Left cardiac atrium (tissue), 4 donors: ENCODE measurements at regions not wholly inside any gene's neighbourhood (a gene's known extent, or its start where the extent isn't known, plus 50 kb on each side); places are given as distances from the start of the nearest gene placed in this dataset.

Experiments used
- ATAC-seq, 2 donors: fragments of 200-7000 bp; cut with Tn5 transposase; one replicate each; pipeline ENCODE4 v1.9.1; 2020; ENCODE audit warnings: mild to moderate bottlenecking in 2 of 2, moderate library complexity in 2 of 2
- DNase-seq: peaks from one replicate; pipeline ENCODE4 v3.0.0-alpha.2; 2020
- intact Hi-C, 2 donors: fragments of 100-400 bp; cut with DNase I; formaldehyde crosslinking; loops; one replicate each; pipeline versions ENCODE4 v1.14.1 to v1.15.1; 2022 to 2023
- donor health status: DM: no; HTN: yes; CAD: no.
- donor health status: DM: no; HTN: yes; CAD: no; lungs with severe emphysema.
- donor health status: DM: yes; HTN: yes; CAD: no.
- donor health status: Dilated cardiomyopathy.

- DNase-seq: no peak
- intact Hi-C loops: loop anchor here (5.0 to 10.0 kb wide), 2 partner anchors 256 to 278 kb away; no protein-coding TSS in a partner anchor
- no peak for ATAC-seq
Observed at GRCh38 chr18:70453058-70453775, 164.4 kb downstream of the SOCS6 start.

DNA sequence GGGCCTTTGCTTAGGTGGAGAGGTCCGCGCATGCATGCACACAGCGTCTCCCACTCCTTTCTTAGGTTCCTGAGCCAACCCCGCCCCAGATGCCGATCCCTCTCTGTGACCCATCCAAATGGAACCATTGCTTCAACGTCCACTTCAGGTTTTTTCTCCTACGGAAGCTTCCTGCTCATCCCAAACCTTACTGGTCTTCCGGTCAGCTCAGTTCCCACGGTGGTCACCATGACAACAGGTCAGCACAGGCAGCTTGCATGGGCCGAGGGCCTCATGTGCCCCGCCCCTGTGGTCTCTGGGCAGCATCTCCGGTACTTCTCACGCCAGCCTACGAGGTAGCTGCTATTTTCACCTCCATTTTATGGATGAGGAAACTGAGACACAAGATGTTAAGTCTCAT lies 163.7 kb downstream of the SOCS6 start:
- intact Hi-C loops: loop anchor here (5.0 to 10.0 kb wide), 2 partner anchors 255 to 278 kb away; no protein-coding TSS in a partner anchor
- ATAC-seq (no peak), DNase-seq (no peak)

DNA sequence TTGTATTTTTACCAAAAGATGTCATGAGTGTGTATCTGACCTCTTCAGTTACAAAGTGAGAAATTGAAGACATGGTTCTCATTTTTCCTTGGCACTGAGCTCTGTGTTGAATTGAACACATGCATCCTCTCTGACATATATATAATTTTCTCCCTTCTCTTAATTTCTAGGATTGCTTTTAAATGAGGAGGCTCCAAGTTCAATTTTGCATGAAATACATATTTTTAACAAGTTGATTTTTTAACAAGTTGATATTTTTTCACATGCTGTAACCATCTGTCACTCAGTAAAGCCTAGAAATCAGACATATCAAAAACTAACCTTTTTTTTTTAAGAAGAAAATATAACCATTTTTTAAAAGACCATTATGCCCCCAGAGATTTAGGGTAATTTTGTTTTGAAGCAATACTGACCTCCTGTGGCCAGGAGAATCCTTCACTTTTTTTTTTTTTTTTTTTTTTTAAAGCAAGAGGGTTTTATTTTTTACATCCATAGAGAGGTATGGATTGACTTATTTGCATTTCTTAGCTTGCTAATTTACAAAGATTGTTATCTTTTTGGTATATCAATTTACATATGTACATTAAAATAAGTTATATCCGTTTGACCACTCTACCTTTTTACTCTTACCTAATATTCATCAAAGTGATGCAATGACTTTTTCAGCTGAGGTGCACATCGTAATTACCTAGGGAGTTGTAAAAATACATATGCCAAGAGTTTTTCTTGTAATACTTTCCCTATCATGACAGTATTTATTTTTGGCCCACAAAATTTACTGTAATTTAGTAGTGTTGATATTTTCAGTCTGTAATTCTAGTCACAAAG lies 161.8 kb downstream of the SOCS6 start:
- DNase-seq (no peak), ATAC-seq (no peak)
- intact Hi-C loops: loop anchor here (5.0 to 10.0 kb wide), 2 partner anchors 253 to 276 kb away; no protein-coding TSS in a partner anchor

DNA sequence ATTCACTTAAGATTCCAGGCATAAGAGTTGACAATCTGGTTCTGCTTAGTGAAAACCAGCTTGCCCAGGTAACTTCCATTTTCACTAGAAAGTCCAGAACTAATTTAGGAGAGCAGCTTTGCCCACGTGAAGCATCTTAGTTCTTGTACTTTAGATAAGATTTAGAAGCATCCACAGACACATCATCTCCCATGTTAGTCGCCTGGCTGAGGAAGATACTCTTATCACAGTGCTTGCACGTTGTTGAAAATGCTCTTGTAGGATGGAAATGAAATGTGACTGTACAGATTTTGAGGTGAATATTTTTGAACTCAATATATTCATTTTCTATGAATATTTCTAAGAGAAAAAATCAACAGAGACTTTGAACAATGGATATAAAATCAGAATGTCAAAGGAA lies 159.7 kb downstream of the SOCS6 start:
- intact Hi-C loops: no loop called here
- ATAC-seq: no peak
- DNase-seq: no peak

- DNase-seq (no peak), ATAC-seq (no peak)
- intact Hi-C loops: no loop called here
Observed at GRCh38 chr18:70446063-70446462, 157.2 kb downstream of the SOCS6 start.

- DNase-seq (no peak), ATAC-seq (no peak)
- intact Hi-C loops: no loop called here
Observed at GRCh38 chr18:70442933-70443332, 154.1 kb downstream of the SOCS6 start.

DNA sequence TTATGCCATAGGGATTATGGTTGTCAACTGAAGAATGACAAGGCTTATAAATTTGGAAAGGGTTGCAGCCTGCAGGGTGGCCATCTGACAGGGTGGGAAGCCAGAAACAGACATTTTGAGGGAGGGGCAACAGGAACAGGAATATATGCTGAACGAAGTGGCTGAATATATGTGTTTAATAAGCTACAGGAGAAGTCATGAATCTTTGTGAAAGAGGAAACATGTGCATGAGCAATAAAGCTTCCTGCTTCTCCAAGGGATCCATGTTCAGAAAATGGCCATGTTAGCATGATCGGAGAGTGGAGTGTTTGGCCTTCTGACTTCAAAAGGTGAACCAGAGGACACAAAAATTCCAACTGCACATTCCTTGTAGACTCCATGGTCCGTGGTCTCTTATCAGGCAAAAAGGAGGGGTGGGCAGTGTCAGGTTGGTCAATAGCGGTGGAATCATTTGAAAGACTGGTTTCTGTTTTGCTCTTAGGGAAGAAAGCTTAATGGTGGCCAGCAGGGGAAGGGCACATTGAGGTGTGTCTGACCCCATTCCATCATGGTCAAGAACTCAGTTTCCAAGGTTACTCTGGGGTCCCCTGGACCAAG lies 144.1 kb downstream of the SOCS6 start:
- intact Hi-C loops: loop anchor here (1.0 to 5.0 kb wide), 2 partner anchors 236 to 237 kb away; no protein-coding TSS in a partner anchor
- no peak for ATAC-seq
- no peak for DNase-seq

GRCh38 chr18:70431203-70431624 lies 142.4 kb downstream of the SOCS6 start:
- intact Hi-C loops: loop anchor here in 1 of 2 donors (5.0 kb wide), 1 partner anchor 234 kb away; no protein-coding TSS in a partner anchor
- no peak for DNase-seq
- no peak for ATAC-seq

DNA sequence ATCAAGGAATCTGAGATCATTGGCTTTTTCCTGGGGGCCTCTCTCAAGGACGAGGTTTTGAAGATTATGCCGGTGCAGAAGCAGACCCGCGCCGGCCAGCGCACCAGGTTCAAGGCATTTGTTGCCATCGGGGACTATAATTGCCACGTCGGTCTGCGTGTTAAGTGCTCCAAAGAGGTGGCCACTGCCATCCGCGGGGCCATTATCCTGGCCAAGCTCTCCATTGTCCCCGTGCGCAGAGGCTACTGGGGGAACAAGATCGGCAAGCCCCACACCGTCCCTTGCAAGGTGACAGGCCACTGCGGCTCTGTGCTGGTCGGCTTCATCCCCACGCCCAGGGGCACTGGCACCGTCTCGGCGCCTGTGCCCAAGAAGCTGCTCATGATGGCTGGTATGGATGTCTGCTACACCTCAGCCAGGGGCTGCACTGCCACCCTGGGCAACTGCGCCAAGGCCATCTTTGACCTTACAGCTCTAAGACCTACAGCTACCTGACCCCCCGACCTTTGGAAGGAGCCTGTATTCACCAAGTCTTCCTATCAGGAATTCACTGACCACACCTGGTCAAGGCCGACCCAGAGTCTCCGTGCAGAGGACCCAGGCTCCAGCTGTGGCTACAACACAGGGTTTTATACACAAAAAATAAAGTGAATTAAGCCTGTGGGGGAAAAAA lies 141.8 kb downstream of the SOCS6 start:
- no peak for DNase-seq
- intact Hi-C loops: loop anchor here in 1 of 2 donors (5.0 kb wide), 1 partner anchor 233 kb away; no protein-coding TSS in a partner anchor
- ATAC-seq: no peak

DNA sequence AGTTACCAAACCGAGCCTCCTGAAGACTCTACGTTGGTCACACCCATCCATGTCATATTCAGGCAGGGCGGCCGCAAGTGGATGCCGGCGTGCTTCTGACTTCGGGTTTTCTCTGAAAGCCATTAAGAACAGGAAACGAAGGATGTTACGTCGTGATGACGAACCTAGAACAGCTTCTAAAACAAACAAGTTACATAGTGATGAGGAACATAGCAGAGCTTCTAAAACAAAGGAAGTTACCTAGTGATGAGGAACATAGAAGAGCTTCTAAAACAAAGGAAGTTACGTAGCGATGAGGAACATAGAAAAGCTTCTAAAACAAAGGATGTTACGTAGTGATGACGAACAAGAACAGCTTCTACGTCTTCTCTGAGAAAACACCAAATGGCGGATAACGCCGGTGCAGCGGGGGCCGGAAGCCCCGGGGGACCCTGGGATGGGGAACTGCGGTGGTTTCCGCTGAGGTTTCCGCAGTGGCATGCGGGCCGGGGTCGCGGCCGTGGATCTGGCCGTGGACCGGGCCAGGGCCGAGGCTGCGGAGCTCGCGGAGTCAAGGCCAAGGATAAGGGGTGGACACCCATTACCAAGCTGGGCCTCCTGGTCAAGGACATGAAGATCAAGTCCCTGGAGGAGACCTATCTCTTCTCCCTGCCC lies 141.1 kb downstream of the SOCS6 start:
- DNase-seq (no peak), ATAC-seq (no peak)
- intact Hi-C loops: loop anchor here (5.0 to 10.0 kb wide), 2 partner anchors 135 to 233 kb away; no protein-coding TSS in a partner anchor

DNA sequence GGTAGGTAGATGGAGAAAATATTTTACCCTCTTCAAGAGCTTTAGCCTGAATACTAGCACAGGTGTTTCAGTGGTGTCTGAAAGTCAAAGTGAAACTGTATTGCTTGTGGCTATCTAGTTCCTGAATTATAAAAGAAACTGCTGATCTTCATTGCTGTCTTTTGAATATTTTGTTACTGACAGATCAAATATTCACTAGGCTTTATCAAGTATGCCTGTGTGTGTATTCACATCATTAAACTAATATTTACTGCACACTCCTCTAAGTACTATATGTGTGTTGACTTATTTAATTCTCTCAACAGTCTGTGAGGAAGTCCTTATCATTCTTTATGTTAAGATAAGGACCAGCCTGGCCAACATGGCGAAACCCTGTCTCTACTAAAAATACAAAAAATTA lies 139.6 kb downstream of the SOCS6 start:
- ATAC-seq: no peak
- intact Hi-C loops: loop anchor here in 1 of 2 donors (10.0 kb wide), 1 partner anchor 134 kb away; no protein-coding TSS in a partner anchor
- no peak for DNase-seq

DNA sequence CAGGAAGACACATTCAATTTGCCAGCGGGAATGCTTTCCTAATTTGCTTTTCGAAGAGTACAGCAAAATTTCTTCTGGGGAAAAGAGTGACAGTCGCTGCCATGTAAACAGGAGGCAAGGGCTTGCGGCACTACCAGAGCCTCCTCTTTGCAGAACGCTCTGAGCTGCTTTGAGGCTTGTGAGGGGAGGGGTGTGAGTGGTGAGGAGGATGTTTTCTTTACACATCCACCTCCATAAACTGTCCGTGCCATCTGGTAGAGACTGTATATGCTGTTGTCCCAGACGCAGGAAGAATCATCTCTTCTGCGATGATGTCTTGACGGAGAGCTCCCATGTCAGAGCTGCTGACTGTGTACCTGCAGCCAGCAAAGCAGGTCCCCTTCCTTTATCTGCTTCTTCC lies 138.0 kb downstream of the SOCS6 start:
- ATAC-seq (no peak), DNase-seq (no peak)
- intact Hi-C loops: loop anchor here in 1 of 2 donors (10.0 kb wide), 1 partner anchor 132 kb away; no protein-coding TSS in a partner anchor

DNA sequence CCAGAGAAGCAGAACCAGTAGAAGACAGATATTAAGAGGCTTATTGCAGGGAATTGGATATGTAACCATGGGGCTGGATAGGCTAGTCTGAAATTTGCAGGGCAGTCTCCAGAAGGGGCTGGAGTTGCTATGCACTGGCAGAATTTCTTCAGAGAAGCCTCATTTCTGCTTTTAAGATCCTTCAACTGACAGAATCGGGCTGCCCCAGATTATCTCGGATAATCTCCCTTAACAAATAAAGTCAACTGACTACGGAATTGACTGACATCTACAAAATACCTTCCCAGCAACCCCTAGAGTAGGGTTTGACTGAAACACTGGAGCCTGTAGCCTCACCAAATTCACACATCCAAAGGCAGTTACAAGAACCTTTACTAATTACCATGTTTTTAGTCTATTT lies 136.4 kb downstream of the SOCS6 start:
- ATAC-seq: no peak

GRCh38 chr18:70423988-70424387 lies 135.1 kb downstream of the SOCS6 start:
- intact Hi-C loops: loop anchor here in 1 of 2 donors (10.0 kb wide), 1 partner anchor 129 kb away; no protein-coding TSS in a partner anchor
- DNase-seq (no peak), ATAC-seq (no peak)

More for the DNA sequence above, 136.4 kb downstream of the SOCS6 start:
- intact Hi-C loops: loop anchor here in 1 of 2 donors (10.0 kb wide), 1 partner anchor 130 kb away; no protein-coding TSS in a partner anchor
- DNase-seq: no peak

DNA sequence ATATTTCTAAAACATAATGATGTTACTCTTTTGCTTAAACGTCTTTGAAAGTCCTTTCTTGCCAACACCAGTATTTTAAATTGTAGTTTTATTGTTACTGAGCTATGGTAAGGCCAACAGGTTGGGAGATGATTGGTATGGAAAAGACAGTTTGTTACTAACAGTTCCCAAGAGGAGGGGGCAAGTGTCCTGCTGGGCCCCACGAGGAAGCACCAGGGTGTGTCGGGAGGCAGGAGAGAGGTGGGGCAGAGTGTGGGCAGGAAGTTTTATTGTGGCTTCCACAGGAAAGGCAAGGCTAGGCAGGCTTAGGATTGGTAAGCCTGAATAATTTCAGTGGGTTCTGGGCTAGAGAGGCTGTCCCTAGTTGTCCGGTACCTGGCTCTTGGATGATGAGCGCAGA lies 134.3 kb downstream of the SOCS6 start:
- intact Hi-C loops: loop anchor here in 1 of 2 donors (10.0 kb wide), 1 partner anchor 128 kb away; no protein-coding TSS in a partner anchor
- no peak for ATAC-seq

DNA sequence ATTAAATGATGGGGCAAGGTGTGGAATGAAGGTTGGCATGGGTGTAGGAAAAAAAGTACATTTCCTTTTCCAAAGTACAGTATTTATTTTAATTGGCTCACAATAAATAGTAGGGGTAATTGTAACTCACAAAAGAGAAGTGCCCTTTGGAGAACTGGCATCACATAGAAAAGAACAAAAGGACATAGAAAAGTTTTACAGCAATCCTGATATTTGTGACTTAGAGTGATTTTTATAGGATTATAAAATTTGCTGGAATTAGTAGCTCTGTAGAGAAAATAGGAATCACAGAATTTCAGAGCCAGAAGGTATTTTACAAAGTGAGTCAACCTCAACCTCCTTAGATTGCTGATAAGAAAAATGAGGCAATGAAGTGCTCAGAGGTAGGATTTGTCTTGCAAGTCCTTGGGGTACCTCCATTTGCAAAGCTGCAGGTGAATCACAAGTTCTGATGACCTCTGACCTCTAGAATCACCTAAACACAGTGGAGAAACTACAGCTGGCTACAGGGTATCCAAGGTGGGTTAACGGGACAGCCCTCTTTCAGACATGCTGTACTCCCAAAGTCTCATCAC lies 133.6 kb downstream of the SOCS6 start:
- ATAC-seq (peak in 1 of 2 donors; percentile 33), DNase-seq (no peak)
- intact Hi-C loops: loop anchor here in 1 of 2 donors (10.0 kb wide), 1 partner anchor 128 kb away; no protein-coding TSS in a partner anchor

More for the DNA sequence above, 134.3 kb downstream of the SOCS6 start:
- no peak for DNase-seq
